Prostate gland (tissue), 2 donors: ENCODE measurements at regions not wholly inside any gene's neighbourhood (a gene's known extent, or its start where the extent isn't known, plus 50 kb on each side); places are given as distances from the start of the nearest gene placed in this dataset.

Experiments
- DNase-seq: peaks from one replicate; pipeline ENCODE4 v3.0.0-alpha.2; 2019; ENCODE audit warnings: low spot score
- H3K27ac ChIP-seq, 2 donors: fragments of 200-600 bp; sonication (generic); 2 replicates each; pipeline ENCODE4 v1.5.1; 2017 to 2019
- H3K27me3 ChIP-seq: fragments of 200-600 bp; sonication (generic); replicated peaks from 2 replicates; pipeline ENCODE4 v1.5.1; 2019; ENCODE audit not compliant: insufficient read depth
- H3K36me3 ChIP-seq, 2 donors: fragments of 200-600 bp; sonication (generic); 1 replicate in 1 of 2; 2 replicates in 1 of 2; pipeline versions ENCODE4 v1.5.1 to v1.8.1; 2017 to 2019
- H3K4me1 ChIP-seq: fragments of 200-600 bp; sonication (generic); replicated peaks from 2 replicates; pipeline ENCODE4 v1.5.1; 2019
- H3K4me3 ChIP-seq, 2 donors: fragments of 200-600 bp; sonication (generic); 2 replicates each; pipeline ENCODE4 v1.5.1; 2017 to 2019
- H3K9me3 ChIP-seq: fragments of 200-600 bp; sonication (generic); 2 replicates; pipeline ENCODE4 v1.5.1; 2017
- POLR2A ChIP-seq: fragments of 450-650 bp; IDR thresholded peaks from one replicate; pipeline ENCODE4 v1.6.1; 2016; ENCODE audit warnings: antibody characterized with exemption, mild to moderate bottlenecking
- POLR2AphosphoS5 ChIP-seq: sonication (generic); formaldehyde crosslinking; IDR thresholded peaks from one replicate; pipeline ENCODE4 v1.6.1; 2017; ENCODE audit warnings: antibody characterized with exemption
- whole genome bisulfite sequencing: methylation state at CpG from one replicate; pipeline ENCODE4 v1.1.5; 2018; 5-methylcytosine and 5-hydroxymethylcytosine counted together
- intact Hi-C: fragments of 100-400 bp; cut with DNase I; formaldehyde crosslinking; loops from one replicate; pipeline ENCODE4 v1.14.2; 2022
- TF ChIP-seq, protein P1 (sequence below), 4 experiments: fragments of 200-600 bp in 2 of 4; fragments of 450-650 bp in 2 of 4; sonication (generic) in 2 of 4; IDR thresholded peaks; 1 replicate in 3 of 4; 2 replicates in 1 of 4; pipeline ENCODE4 v1.5.1; 2016 to 2019; ENCODE audit warnings: antibody characterized with exemption in 4 of 4, mild to moderate bottlenecking in 2 of 4, moderate library complexity in 2 of 4

DNA sequence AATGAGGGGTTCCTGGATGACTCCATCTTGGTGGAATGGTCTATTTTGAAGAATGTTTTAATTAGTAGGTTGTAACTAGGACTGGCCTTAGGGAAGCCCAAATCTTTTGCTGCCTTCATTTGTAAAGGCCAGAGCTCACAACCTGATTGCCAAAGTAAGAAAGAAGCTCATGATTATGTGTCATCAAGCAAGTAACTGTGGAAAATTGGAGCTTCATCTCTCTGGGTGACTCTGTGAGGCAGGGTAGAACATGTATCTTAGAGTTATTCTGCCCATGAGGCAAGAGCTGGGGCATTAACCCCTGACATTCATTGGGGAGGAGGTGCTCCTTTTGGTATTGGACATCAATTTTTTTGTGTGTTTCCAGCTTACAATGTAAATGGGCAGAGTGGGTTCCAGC lies 273.9 kb upstream of the JAG1 start:
- Histone ChIP-seq H3K4me1 (no peaks in the 10 kb centered on the region), H3K27ac (no peak overlapping the region), H3K9me3 (no peaks in the 10 kb centered on the region), H3K27me3 (no peaks in the 10 kb centered on the region), H3K36me3 (no peaks in the 10 kb centered on the region), H3K4me3 (no peak overlapping the region)
- intact Hi-C loops, result no loop called here
- DNase-seq, result no peak
- TF ChIP-seq POLR2A (no peak), POLR2AphosphoS5 (no peak)
- TF ChIP-seq, protein P1, sequence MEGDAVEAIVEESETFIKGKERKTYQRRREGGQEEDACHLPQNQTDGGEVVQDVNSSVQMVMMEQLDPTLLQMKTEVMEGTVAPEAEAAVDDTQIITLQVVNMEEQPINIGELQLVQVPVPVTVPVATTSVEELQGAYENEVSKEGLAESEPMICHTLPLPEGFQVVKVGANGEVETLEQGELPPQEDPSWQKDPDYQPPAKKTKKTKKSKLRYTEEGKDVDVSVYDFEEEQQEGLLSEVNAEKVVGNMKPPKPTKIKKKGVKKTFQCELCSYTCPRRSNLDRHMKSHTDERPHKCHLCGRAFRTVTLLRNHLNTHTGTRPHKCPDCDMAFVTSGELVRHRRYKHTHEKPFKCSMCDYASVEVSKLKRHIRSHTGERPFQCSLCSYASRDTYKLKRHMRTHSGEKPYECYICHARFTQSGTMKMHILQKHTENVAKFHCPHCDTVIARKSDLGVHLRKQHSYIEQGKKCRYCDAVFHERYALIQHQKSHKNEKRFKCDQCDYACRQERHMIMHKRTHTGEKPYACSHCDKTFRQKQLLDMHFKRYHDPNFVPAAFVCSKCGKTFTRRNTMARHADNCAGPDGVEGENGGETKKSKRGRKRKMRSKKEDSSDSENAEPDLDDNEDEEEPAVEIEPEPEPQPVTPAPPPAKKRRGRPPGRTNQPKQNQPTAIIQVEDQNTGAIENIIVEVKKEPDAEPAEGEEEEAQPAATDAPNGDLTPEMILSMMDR (IDR thresholded peaks at IDR 0.05), result no peak

DNA sequence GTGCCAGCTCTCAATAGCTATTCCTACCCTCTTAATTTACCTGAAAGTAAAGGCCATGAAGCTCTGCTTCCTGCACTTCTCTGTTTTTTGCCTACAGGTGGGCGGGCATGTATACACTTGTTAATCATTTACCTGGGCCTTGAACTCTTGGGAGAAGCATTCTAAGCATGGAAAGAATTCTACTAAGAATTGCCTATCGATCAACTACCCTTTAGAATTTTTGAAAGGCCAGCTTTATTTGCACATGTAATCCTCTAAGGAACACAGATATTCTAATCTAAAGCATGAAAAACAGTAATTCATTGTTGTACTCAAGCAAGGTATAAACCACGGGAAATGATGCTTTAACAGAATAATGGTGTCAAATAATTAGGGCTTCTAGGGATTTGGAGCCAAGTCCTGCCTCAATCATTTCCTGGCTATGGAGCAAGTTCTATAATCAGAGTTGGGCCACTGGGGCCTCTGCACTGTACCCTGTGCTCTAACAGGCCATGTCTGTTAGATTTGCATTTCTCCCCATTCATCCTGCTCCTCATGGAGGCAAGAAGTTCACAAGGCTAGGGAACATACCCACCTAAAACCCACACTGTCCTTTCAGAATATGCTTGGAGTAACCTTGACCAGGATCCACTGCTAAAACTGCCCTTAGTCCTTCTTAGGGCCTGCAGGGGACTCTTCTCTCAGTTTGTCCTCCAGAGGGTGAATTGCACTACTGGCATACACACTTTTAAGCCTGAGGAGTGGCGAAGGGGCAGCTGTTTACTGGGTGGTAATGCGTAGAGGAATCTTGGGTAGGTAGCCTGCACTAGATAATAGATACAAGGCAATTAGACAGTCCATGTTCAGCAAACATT lies 276.4 kb upstream of the JAG1 start:
- no peak overlapping the region for H3K27ac ChIP-seq
- H3K4me3 ChIP-seq, result no peak overlapping the region
- WGBS, result 88% methylated on average over 5 of the region's 5 CpGs
- no peaks in the 10 kb centered on the region for H3K4me1 ChIP-seq
- no peak for DNase-seq
- no peaks in the 10 kb centered on the region for H3K9me3 ChIP-seq
- H3K36me3 ChIP-seq, result no peaks in the 10 kb centered on the region
- H3K27me3 ChIP-seq, result no peaks in the 10 kb centered on the region
- TF ChIP-seq, protein P1 (IDR thresholded peaks at IDR 0.05), result no peak
- TF ChIP-seq POLR2AphosphoS5 (no peak), POLR2A (no peak)
- intact Hi-C loops, result no loop called here

DNA sequence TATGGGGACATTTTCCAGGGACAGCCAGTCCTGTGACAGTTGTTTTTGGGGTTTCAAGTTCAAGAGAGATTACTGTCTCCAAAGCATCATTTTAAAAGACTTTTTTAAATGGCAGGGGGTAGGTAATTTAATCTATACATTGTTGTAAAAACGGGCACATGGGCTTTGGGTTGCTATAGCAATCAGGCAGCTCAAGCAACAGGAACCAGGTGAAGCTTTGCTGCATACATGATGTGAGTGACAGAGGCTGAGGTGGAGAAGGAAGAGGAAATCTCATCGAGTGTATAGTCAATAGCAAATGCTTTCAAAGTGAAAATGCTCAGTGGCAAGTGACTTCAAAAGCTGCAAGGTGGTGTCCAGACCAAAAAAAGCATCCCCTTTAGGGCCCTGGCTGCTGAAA lies 277.4 kb upstream of the JAG1 start:
- H3K4me3 ChIP-seq, result no peak overlapping the region
- no peak for DNase-seq
- H3K4me1 ChIP-seq, result no peaks in the 10 kb centered on the region
- TF ChIP-seq POLR2AphosphoS5 (no peak), POLR2A (no peak)
- TF ChIP-seq, protein P1 (IDR thresholded peaks at IDR 0.05), result no peak
- no peaks in the 10 kb centered on the region for H3K9me3 ChIP-seq
- H3K27me3 ChIP-seq, result no peaks in the 10 kb centered on the region
- H3K27ac ChIP-seq, result no peak overlapping the region
- intact Hi-C loops, result no loop called here
- WGBS, result 31% methylated on average over 2 of the region's 2 CpGs
- H3K36me3 ChIP-seq, result no peaks in the 10 kb centered on the region

DNA sequence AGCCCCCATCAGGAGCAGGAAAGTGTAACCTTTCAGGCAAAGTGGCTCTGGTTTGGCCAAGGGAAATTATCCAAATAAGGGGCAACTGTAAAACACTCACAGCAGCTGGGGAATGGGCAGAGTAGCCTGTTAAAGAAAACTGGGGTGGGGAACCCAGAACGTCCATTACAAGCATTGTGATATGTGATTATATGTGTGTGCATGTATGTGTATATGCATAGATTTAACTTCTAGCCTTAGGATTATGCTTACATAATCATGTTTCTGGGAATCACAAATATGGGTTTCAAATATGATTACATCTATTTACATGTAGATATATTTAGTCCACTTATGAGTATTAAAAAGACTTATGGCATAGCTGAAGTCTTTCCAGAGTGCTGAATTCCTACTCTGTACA lies 278.1 kb upstream of the JAG1 start:
- WGBS, result 93% methylated on average over 1 of the region's 1 CpG

More for the DNA sequence above, 278.1 kb upstream of the JAG1 start:
- Histone ChIP-seq H3K9me3 (no peaks in the 10 kb centered on the region), H3K27ac (no peak overlapping the region), H3K27me3 (no peaks in the 10 kb centered on the region), H3K4me3 (no peak overlapping the region), H3K4me1 (no peaks in the 10 kb centered on the region), H3K36me3 (no peaks in the 10 kb centered on the region)
- intact Hi-C loops, result no loop called here
- no peak for TF ChIP-seq POLR2A
- TF ChIP-seq POLR2AphosphoS5, result no peak
- TF ChIP-seq, protein P1 (IDR thresholded peaks at IDR 0.05), result no peak
- no peak for DNase-seq
